ENCODE measurements at regions not wholly inside any gene's neighbourhood (a gene's known extent, or its start where the extent isn't known, plus 50 kb on each side); places are given as distances from the start of the nearest gene placed in this dataset.

- DNase-seq (ENCODE audit: low spot score) = no peak
- no peaks in the 10 kb centered on the region for H3K36me3 ChIP-seq
- peaks cover 0 to 9% of the 10 kb centered on the region in 2 donors for H3K4me1 ChIP-seq
- no peak overlapping the region for H3K27ac ChIP-seq
- no peak for TF ChIP-seq CTCF (IDR thresholded peaks at IDR 0.05)
- no peaks in the 10 kb centered on the region for H3K27me3 ChIP-seq
- no peaks in the 10 kb centered on the region for H3K9me3 ChIP-seq
- H3K4me3 ChIP-seq = no peak overlapping the region
Observed at GRCh38 chr5:61657010-61657409, 325.0 kb downstream of the ZSWIM6 start.

GRCh38 chr5:61657686-61658085 is 325.6 kb downstream of the ZSWIM6 start:
- no peak for TF ChIP-seq CTCF (IDR thresholded peaks at IDR 0.05)
- no peak overlapping the region for H3K4me3 ChIP-seq
- H3K27me3 ChIP-seq = no peaks in the 10 kb centered on the region
- H3K9me3 ChIP-seq = no peaks in the 10 kb centered on the region
- no peak for DNase-seq (ENCODE audit: low spot score)
- H3K27ac ChIP-seq = no peak overlapping the region
- no peaks in the 10 kb centered on the region for H3K36me3 ChIP-seq
- peaks cover 0 to 9% of the 10 kb centered on the region in 2 donors for H3K4me1 ChIP-seq

GRCh38 chr5:61658592-61659008 is 326.5 kb downstream of the ZSWIM6 start:
- Histone ChIP-seq H3K4me1 (peaks cover 0 to 9% of the 10 kb centered on the region in 2 donors), H3K4me3 (peak overlapping the region in 1 of 2 donors; percentile 18), H3K36me3 (no peaks in the 10 kb centered on the region), H3K27ac (peak overlapping the region in 1 of 2 donors; percentile 44), H3K27me3 (no peaks in the 10 kb centered on the region), H3K9me3 (no peaks in the 10 kb centered on the region)
- peak; percentile 80 for DNase-seq (ENCODE audit: low spot score)
- TF ChIP-seq CTCF (IDR thresholded peaks at IDR 0.05) = peak; percentile 85 to 93

- peak overlapping the region; percentile 21 to 44 for H3K27ac ChIP-seq
Observed at GRCh38 chr5:61659221-61659696, 327.2 kb downstream of the ZSWIM6 start.

GRCh38 chr5:61662670-61663069 is 330.6 kb downstream of the ZSWIM6 start:
- DNase-seq (ENCODE audit: low spot score) = no peak
- TF ChIP-seq CTCF (IDR thresholded peaks at IDR 0.05) = no peak
- Histone ChIP-seq H3K4me3 (no peak overlapping the region), H3K27me3 (no peaks in the 10 kb centered on the region), H3K36me3 (no peaks in the 10 kb centered on the region), H3K27ac (no peak overlapping the region), H3K4me1 (peaks cover 0 to 12% of the 10 kb centered on the region in 2 donors), H3K9me3 (no peaks in the 10 kb centered on the region)

More at GRCh38 chr5:61659221-61659696, 327.2 kb downstream of the ZSWIM6 start:
- peaks cover 0 to 9% of the 10 kb centered on the region in 2 donors for H3K4me1 ChIP-seq
- no peak for TF ChIP-seq CTCF (IDR thresholded peaks at IDR 0.05)
- DNase-seq (ENCODE audit: low spot score) = no peak
- peak overlapping the region in 1 of 2 donors; percentile 18 for H3K4me3 ChIP-seq
- no peaks in the 10 kb centered on the region for H3K27me3 ChIP-seq
- no peaks in the 10 kb centered on the region for H3K9me3 ChIP-seq
- no peaks in the 10 kb centered on the region for H3K36me3 ChIP-seq

GRCh38 chr5:61666064-61666621 is 334.1 kb downstream of the ZSWIM6 start:
- no peak for TF ChIP-seq CTCF (IDR thresholded peaks at IDR 0.05)
- Histone ChIP-seq H3K9me3 (no peaks in the 10 kb centered on the region), H3K27me3 (no peaks in the 10 kb centered on the region), H3K4me3 (no peak overlapping the region), H3K36me3 (no peaks in the 10 kb centered on the region), H3K4me1 (peaks cover 0 to 3% of the 10 kb centered on the region in 2 donors), H3K27ac (no peak overlapping the region)
- no peak for DNase-seq (ENCODE audit: low spot score)
